NCI-H69 (cell line): ENCODE measurements at regions not wholly inside any gene's neighbourhood (a gene's known extent, or its start where the extent isn't known, plus 50 kb on each side); places are given as distances from the start of the nearest gene placed in this dataset.

Source experiments
- DNase-seq: peaks from one replicate; lab custom pipeline; 2025; lab: John Stamatoyannopoulos, UW

GRCh38 chr18:73733806-73734314, 413.8 kb downstream of the FBXO15 start:
- no peak for DNase-seq

GRCh38 chr18:73733376-73733775, 414.3 kb downstream of the FBXO15 start:
- no peak for DNase-seq

- DNase-seq, result no peak
These were observed 419.0 kb downstream of the FBXO15 start for GRCh38 chr18:73728657-73729056.

DNA sequence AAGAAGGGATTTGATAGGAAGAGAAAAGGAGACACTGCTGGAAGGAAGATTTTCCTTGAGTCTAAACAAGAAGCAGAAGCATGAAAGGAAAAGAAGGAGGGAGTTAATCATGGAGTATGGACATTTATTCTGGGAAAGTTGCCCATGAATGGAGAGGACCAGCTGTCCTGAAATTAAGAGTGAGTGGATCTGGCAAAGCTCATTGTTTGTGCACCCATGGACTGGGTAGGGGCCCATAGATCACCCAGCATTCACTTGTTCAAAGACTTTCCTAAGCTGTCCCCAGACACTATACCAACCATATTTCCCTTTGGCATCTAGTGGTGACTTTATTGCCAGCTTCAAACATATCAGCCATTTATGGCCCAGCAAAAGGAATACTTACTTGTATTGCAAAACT, 422.7 kb downstream of the FBXO15 start:
- DNase-seq, result peak; percentile 67

DNA sequence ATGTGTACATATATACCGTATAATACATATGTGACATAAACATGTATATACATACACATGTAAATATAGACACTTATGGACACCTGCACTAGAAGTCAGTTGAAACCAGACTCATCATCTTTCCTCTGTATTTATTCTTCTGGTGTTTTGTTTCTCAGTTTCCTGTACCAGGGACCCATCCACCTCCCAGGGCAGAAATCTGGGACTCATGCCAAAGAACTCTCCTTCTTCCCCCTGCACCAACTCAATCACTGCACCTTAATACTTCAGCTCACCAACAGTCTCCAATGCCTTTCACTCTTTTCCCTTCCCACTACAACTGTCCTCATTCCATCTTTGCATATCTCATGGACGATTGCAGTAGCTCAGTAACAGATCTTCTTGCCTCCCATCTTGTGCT, 428.0 kb downstream of the FBXO15 start:
- peak; percentile 63 for DNase-seq

DNA sequence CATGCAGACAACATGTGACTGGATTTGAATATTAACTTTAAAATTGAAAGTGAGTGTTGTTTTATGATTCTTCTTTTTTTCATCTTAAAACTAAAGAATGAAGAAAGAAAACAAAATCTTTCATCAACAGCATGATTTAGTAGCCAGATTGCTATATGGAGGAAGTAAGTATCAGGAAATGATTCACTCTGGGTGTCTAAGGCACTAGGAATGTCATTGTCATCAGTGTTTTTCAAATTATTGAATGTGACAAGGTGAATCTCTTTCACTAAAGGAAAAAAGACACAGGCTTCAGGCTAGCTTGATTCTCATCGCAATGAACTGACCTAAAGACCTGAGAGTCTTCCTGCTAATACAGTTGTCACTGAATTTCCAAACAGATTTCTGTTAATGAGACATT, 430.1 kb downstream of the FBXO15 start:
- DNase-seq, result no peak

DNA sequence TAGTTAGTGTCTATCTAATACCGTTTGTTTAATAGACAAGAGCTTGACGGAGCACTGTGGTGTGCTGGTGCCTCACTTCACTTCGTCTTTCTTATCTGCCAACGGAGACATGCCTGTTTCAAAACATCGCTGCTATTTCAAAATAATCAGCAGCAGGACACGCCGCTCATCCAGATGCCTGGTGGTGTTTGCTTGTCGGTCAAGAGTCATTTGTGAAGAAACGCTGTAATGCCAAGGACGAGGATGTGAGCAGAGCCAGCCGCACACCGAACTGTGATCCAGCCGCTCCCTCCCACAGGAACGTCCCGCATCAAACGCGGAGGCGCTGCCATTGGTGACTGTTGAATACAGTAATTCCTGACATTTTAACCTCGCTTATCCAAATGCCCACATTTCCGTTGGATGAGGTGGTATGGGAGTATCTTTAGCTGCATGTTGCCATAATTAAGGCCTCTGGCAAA, 432.4 kb downstream of the FBXO15 start:
- peak; percentile 60 for DNase-seq

DNA sequence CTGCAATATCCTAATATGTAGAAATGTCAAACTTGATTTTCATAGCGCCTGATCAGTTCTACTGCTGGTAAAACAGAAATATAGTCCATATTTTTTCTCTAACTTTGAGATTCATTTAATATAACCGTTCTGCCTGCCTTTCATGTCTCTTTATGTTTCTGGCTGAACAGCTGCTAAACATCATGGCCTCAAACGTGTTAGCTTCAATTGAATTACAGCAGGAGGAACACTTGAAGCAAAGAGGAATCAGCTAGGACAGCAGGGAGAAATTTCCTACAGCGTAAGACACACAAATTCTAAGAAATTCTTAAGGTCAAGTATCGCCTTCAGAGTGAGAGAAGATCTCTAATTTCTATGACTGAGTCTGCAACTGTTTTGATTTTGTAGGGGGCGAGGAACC, 433.2 kb downstream of the FBXO15 start:
- DNase-seq, result no peak

GRCh38 chr18:73711256-73711655, 436.4 kb downstream of the FBXO15 start:
- DNase-seq, result peak; percentile 76

DNA sequence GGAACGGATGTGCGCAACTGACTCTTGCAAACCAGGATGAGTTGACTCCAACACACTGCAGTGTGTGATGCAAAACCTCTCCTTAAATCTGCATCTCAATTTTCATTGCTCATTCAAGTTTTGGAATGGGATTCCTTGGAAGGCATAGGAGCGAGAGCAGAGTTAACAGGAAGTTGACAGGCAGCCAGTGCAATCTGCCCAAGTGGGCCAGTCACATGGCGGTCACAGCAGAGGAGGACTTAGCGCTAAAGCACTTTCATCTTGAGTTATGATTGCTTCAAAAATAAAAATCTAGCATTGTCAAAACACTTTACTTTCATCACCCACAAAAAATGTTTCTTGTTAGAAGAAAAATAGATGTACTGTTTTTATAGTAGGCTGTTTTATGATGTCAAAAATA, 439.0 kb downstream of the FBXO15 start:
- no peak for DNase-seq

DNA sequence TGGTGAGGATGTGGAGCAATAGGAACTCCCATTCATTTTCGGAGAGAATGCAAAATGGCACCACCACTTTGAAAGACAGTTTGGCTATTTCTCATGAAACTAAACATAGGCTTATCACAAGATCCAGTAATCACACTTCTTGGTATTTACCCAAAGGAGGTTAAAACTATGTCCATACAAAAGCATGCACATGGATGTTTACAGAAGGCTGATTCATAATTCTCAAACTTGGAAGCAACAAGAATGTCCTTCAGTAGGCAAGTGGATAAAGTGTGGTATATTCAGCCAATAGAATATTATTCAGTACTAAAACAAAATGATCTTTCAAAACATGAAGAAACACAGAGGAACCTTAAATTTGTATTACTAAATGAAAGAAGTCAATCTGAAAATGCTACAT, 440.6 kb downstream of the FBXO15 start:
- no peak for DNase-seq

DNA sequence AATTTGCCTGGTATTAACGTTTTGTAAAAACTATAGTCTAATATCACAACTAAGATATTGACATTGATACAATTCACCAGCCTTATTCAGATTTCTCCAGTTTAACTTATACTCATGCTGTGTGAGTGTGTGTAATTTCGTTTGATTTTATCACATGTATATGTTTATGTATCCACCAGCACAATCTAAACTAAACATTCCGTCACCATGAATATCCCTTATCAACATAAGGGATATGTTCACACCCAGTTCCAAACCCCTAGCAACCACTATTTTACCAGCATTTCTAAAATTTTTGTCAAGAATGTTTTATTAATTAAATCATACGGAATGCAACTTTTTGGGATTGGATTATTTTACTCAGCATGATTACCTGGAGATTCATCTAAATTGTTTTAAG, 450.3 kb downstream of the FBXO15 start:
- no peak for DNase-seq

- no peak for DNase-seq
These were observed 450.9 kb downstream of the FBXO15 start for GRCh38 chr18:73696698-73697097.

DNA sequence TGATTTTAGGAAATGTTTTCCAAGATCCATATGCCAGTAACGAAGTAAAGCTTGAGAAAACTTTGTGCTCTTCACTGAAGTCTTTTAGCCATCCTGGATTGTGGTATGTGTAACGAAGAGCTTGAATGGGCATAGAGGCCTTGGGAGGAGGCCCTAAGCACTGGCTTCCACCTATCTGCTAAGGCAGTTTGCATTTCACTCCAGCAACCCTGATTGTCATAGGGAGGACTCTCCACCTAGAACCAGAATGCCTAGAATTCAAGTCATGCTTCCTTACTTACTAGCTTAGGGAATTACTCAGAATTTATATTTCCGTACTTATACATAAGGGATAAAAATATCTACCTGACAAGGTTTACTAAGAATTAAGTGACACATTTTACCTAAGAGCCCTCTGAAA, 451.5 kb downstream of the FBXO15 start:
- DNase-seq, result no peak

DNA sequence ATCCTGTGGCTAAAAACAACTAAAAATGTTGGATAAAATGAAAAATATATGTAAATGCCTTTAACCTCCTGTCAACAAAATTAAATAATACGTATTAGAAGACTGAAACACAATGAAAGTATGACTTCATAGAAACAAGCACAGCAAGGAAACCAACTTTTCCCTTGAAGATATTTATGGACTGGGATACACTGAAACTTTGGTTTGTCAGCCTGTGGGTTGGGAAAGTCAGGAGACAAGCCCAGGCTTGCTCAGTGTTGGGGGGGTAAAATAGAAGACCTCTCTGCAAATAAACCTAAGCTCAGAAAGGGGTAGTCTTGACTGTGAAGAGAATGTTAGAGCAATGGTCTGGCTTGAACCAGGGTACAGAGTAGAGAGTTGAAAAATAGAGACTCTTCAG, 454.5 kb downstream of the FBXO15 start:
- DNase-seq, result no peak

DNA sequence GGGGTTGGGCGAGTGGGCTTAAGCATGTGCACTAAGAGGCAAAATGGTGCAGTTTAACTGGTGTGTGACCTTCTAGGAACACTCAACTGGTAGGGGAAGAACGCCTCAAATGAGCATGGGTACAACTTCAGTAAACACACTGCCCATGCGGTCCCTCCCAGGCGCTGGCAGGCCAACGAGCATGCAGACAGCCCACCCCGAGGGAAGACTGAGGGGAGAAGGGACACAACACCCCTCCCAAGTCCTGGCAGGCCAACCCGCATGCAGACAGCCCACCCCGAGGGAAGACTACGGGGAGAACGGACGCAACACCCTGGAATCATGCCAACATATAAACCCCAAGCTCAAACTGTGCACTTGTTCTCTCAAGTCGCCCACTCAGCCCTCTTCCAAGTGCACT, 456.0 kb downstream of the FBXO15 start:
- no peak for DNase-seq

DNA sequence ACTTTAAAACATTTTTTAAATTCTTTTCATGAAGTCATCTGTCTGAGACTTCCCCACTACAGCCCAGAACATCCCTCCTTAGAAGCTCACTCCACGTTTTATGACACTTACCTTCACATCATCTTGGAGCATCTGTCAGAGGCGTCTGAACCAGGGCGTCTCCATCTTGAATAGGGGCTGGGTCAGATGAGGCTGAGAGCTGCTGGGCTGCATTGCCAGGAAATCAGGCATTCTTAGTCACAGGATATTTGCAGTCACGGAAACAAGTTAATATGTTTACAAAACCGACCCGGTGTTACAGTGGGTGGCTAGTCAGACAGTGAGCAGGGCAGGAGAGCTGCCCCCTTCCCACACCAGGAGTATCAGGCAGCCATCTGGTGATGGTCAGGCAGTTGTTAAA, 456.5 kb downstream of the FBXO15 start:
- DNase-seq, result peak; percentile 18

DNA sequence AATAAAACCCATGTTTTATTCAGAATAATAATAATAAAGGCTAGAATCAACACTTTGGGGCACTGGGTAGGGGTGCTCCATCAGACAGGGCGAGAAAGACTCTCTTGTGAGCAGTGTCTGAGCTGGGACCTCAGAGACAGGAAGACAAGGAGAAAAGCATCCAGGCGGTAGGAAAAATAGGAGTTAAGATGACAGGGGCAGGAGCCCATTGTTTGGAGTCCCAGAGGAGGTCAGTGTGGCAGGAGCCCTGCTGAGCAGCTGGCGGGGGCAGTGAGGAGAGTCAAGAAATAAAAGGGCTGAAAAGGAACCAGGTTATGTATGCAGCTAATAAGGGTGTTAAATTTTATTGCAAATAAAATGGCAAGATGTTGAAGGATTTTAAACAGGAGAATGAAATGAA, 457.4 kb downstream of the FBXO15 start:
- DNase-seq, result peak; percentile 43

DNA sequence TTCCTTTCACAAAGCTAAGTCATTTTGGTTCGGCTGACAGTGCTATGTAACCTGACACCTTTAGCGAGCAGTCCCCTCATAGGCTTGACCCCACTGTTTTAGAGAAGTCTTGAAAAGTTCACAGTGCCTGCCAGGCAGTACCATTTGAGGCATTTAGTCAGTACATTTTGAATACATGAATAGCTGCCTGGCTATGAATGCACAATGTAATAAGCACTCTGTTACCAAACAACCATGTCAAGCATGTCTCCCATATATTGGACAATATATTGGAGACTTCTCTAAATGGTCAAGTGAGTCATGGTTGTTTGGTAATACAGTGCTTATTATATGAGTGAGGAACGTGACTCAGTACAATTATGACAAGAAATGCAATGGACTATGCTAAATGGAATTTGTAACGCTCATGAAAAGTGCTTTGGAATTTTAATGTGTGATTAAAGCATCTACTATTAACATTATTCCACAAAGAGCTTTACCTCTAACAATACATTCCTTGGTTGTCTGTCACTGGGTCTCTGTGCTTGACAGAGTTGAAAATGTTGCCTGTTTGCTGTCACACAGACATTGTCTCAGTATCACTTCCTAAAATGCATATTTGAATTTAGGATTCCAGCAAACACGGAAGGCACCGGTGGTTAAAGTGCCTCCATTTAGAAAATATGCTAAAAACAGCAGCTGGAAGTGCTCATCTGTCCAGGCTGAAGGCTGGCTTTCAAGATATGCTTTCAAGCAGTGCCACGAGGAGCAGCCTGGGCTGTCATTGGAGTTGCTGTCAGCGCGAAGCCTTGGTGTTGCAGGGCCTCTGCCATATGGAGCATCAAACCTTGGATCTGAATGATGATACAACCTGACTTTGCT, 458.6 kb downstream of the FBXO15 start:
- DNase-seq, result peak; percentile 16

DNA sequence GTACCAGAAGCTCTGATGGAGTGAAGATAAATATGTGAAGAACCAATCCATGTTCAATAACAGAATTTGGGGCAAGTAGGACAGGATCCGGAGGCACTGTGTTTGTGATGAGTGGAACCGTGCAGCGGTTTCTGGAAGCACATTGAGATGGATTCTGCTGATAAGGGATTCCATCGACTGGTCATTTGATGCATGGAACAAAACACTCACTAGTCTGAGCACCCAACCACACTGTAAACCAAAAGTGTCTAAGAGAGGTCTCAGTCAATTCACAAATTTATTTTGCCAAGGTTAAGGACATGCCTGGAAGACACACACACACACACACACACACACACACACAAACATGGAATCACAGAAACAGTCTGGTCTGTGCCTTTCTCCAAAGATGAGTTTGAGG, 459.5 kb downstream of the FBXO15 start:
- DNase-seq, result no peak

DNA sequence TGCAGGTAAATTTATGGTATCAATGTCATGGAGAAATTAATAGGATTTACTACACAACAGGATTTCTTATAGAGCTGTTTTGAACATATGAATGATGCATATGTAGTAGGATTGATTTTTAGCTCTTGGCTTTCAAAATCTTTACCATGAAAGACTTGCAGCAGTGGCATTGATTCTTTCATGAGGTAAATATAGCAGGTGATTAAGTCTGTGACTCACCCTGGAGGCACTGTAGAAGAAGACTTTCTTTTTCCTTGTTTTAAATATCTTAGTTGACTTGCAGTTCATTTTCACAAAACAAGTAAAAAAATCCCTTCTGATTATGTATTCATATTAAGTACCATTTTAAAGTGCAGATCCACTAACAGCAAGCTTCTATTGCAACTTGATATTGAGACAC, 463.0 kb downstream of the FBXO15 start:
- DNase-seq, result no peak

DNA sequence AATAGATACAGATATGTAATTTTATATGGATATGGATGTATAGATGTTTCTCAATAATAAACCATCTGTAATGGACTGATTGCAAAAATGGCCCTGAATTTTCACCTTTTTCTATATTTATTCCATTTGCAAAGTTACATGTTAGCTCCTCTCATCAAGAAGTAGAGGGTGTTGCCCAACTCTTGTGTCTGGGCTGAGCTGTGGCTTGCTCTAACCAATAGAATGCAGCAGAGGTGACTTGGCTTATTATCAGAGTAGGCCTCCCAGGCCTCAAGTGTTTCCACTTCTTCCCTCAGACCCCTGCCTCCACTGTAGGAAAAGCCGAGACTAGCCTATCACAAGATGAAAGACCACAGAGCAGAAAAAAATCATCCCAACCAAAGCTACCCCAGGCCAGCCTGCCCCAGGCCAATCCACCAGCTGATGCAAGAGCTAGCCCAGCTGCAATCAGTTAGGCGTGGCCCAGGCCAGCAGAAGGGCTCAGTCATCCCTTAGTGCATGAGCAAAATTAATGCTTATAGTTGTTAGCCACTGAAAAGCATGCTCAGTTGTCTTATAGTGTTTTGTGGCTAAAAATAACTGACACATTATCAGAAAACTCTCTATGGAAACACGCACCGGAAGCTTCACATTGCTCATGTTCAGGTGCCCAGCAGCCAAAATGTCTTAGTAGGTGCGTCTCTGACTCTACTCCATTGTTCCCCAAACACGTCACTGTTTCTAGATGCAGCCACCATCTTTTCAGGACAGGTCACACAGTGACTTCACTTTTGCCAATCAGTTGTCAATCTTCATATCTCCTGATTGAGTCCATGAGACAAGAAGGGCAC, 464.0 kb downstream of the FBXO15 start:
- no peak for DNase-seq

DNA sequence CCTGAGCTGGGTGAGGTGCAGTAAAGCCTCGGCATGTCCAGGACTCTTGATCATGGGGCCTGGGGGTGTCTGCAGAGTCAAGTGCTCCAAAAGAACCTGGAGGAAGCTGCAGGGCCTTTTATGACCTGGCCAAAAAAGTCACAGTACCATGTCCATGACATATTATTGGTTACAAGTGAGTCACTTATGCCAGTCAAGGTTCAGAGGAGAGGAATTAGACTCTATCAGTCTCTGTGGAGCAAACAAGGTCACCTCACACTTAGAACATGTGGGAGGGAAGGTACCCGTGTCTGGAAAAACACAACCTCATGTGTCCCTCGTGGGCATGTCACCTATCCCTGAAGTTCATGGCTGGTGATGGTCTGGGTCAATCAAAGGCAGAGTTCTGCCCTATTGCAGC, 465.7 kb downstream of the FBXO15 start:
- no peak for DNase-seq
